C4-2B (cell line): ENCODE measurements at regions not wholly inside any gene's neighbourhood (a gene's known extent, or its start where the extent isn't known, plus 50 kb on each side); places are given as distances from the start of the nearest gene placed in this dataset.

Experiments
- CTCF ChIP-seq: fragments of 450-650 bp; conservative IDR thresholded peaks from 2 replicates; pipeline ENCODE4 v1.5.1; 2017; ENCODE audit warnings: mild to moderate bottlenecking
- ZFX ChIP-seq: fragments of 450-650 bp; IDR thresholded peaks from 2 replicates; pipeline ENCODE4 v1.6.1; 2017

- TF ChIP-seq CTCF (no peak), ZFX (no peak)
These were observed 55.4 kb upstream of the DHX15 start for GRCh38 chr4:24639714-24640113.
